Small intestine (tissue), 7 donors: ENCODE measurements at regions not wholly inside any gene's neighbourhood (a gene's known extent, or its start where the extent isn't known, plus 50 kb on each side); places are given as distances from the start of the nearest gene placed in this dataset.
A peak's percentile ranks its signal among the peaks of the same experiment; 100 is the strongest.

Experiments used
- DNase-seq, 2 donors: peaks; one replicate each; pipeline versions ENCODE4 v3.0.0 to v3.0.0-alpha.2; 2013
- FAIRE-seq: peaks from 2 replicates; lab custom pipeline; 2012; peaks lifted over from hg19 to GRCh38; lab: Jason Lieb, UNC
- H3K27ac ChIP-seq, 3 donors: one replicate each; pipeline ENCODE4 v1.5.1; 2013; ENCODE audit warnings: low read length in 2 of 3, mild to moderate bottlenecking in 2 of 3, control low read depth in 1 of 3, inconsistent platforms in 1 of 3, low read depth in 1 of 3, moderate library complexity in 1 of 3
- H3K27me3 ChIP-seq, 3 donors: one replicate each; pipeline ENCODE4 v1.6.1; 2013; ENCODE audit warnings: low read length in 3 of 3, inconsistent platforms in 1 of 3; ENCODE audit not compliant: control insufficient read depth in 3 of 3, insufficient read depth in 3 of 3
- H3K36me3 ChIP-seq, 3 donors: one replicate each; pipeline ENCODE4 v1.6.1; 2013; ENCODE audit warnings: low read length in 3 of 3, inconsistent platforms in 1 of 3, low read depth in 1 of 3, mild to moderate bottlenecking in 1 of 3, moderate library complexity in 1 of 3; ENCODE audit not compliant: control insufficient read depth in 3 of 3, insufficient read depth in 2 of 3
- H3K4me1 ChIP-seq, 3 donors: one replicate each; pipeline ENCODE4 v1.6.1; 2013; ENCODE audit warnings: low read length in 2 of 3, inconsistent platforms in 1 of 3, low read depth in 1 of 3, mild to moderate bottlenecking in 1 of 3, moderate library complexity in 1 of 3; ENCODE audit not compliant: control insufficient read depth in 3 of 3, insufficient read depth in 2 of 3
- H3K4me3 ChIP-seq, 3 donors: one replicate each; pipeline ENCODE4 v1.5.1; 2013; ENCODE audit warnings: low read length in 3 of 3, control low read depth in 1 of 3, inconsistent platforms in 1 of 3, low read depth in 1 of 3, mild to moderate bottlenecking in 1 of 3, moderate library complexity in 1 of 3
- H3K9me3 ChIP-seq, 2 donors: one replicate each; pipeline ENCODE4 v1.6.1; 2013; ENCODE audit warnings: low read depth in 1 of 2, low read length in 1 of 2; ENCODE audit not compliant: control insufficient read depth in 2 of 2, insufficient read depth in 1 of 2
- WGBS, 3 donors: extraction: QIAGEN DNeasy Blood & Tissue Kit; methylation state at CpG; one replicate each; pipeline ENCODE4 v1.1.7; 2013; 5-methylcytosine and 5-hydroxymethylcytosine counted together
- donor health status: healthy with polysubstance abuse.
- donor health status: control.
- donor health status: control.
- donor health status: Bipolar disorder and iron deficiency.
- donor health status: healthy.

- 51 to 70% (median 63%) methylated on average over 2 of the region's 2 CpGs for WGBS, 3 donors
- Histone ChIP-seq H3K36me3 (no peaks in the 10 kb centered on the region), H3K9me3 (no peaks in the 10 kb centered on the region), H3K4me3 (no peak overlapping the region), H3K27ac (peak overlapping the region in 1 of 3 donors; percentile 59), H3K27me3 (no peaks in the 10 kb centered on the region), H3K4me1 (peaks cover 0 to 6% (median 2%) of the 10 kb centered on the region in 3 donors)
- no peak for FAIRE-seq
- DNase-seq, result no peak
Measured at GRCh38 chr6:119476024-119476423, 126.5 kb upstream of the MAN1A1 start.

GRCh38 chr6:119470893-119471542, 121.5 kb upstream of the MAN1A1 start:
- H3K9me3 ChIP-seq, result no peaks in the 10 kb centered on the region
- H3K27me3 ChIP-seq, result no peaks in the 10 kb centered on the region
- H3K27ac ChIP-seq, result no peak overlapping the region
- DNase-seq, result no peak
- no peak overlapping the region for H3K4me3 ChIP-seq
- 28 to 51% (median 41%) methylated on average over 3 of the region's 3 CpGs for WGBS, 3 donors
- H3K4me1 ChIP-seq, result no peaks in the 10 kb centered on the region
- no peaks in the 10 kb centered on the region for H3K36me3 ChIP-seq
- FAIRE-seq, result no peak

- H3K36me3 ChIP-seq, result no peaks in the 10 kb centered on the region
- no peaks in the 10 kb centered on the region for H3K4me1 ChIP-seq
- no peak overlapping the region for H3K4me3 ChIP-seq
- FAIRE-seq (peak; percentile 39), DNase-seq (peak in 1 of 2 donors; percentile 58)
- no peaks in the 10 kb centered on the region for H3K9me3 ChIP-seq
- no peaks in the 10 kb centered on the region for H3K27me3 ChIP-seq
- H3K27ac ChIP-seq, result no peak overlapping the region
- 9 to 52% (median 36%) methylated on average over 2 of the region's 2 CpGs for WGBS, 3 donors
Measured at GRCh38 chr6:119467488-119468081, 118.0 kb upstream of the MAN1A1 start.

- no peaks in the 10 kb centered on the region for H3K27me3 ChIP-seq
- no peak for DNase-seq
- no peaks in the 10 kb centered on the region for H3K36me3 ChIP-seq
- WGBS, 3 donors, result 93 to 97% (median 95%) methylated on average over 2 of the region's 2 CpGs
- no peak for FAIRE-seq
- no peak overlapping the region for H3K4me3 ChIP-seq
- peaks cover 0 to 6% of the 10 kb centered on the region in 2 donors for H3K9me3 ChIP-seq
- H3K27ac ChIP-seq, result no peak overlapping the region
- H3K4me1 ChIP-seq, result no peaks in the 10 kb centered on the region
Measured at GRCh38 chr6:119466226-119466625, 116.7 kb upstream of the MAN1A1 start.

- Histone ChIP-seq H3K27me3 (no peaks in the 10 kb centered on the region), H3K9me3 (peaks cover 0 to 16% of the 10 kb centered on the region in 2 donors), H3K4me1 (peaks cover 0 to 3% (median 0%) of the 10 kb centered on the region in 3 donors), H3K36me3 (no peaks in the 10 kb centered on the region), H3K27ac (peak overlapping the region in 1 of 3 donors; percentile 1), H3K4me3 (no peak overlapping the region)
- no peak for FAIRE-seq
- no peak for DNase-seq
- 68 to 82% (median 80%) methylated on average over 4 of the region's 4 CpGs for WGBS, 3 donors
Measured at GRCh38 chr6:119463081-119463626, 113.6 kb upstream of the MAN1A1 start.

- no peaks in the 10 kb centered on the region for H3K27me3 ChIP-seq
- no peak overlapping the region for H3K27ac ChIP-seq
- H3K36me3 ChIP-seq, result no peaks in the 10 kb centered on the region
- no peak overlapping the region for H3K4me3 ChIP-seq
- DNase-seq (no peak), FAIRE-seq (no peak)
- H3K4me1 ChIP-seq, result peaks cover 0 to 3% (median 0%) of the 10 kb centered on the region in 3 donors
- H3K9me3 ChIP-seq, result peaks cover 0 to 16% of the 10 kb centered on the region in 2 donors
- WGBS, 3 donors, result 69 to 91% (median 80%) methylated on average over 1 of the region's 1 CpG
Measured at GRCh38 chr6:119461187-119461586, 111.6 kb upstream of the MAN1A1 start.

- Histone ChIP-seq H3K36me3 (no peaks in the 10 kb centered on the region), H3K27ac (peak overlapping the region in 1 of 3 donors; percentile 82), H3K9me3 (peaks cover 0 to 16% of the 10 kb centered on the region in 2 donors), H3K4me1 (peaks cover 0 to 3% (median 0%) of the 10 kb centered on the region in 3 donors), H3K27me3 (no peaks in the 10 kb centered on the region), H3K4me3 (no peak overlapping the region)
- DNase-seq (peak; percentile 33 to 75), FAIRE-seq (no peak)
- 13 to 51% (median 31%) methylated on average over 6 of the region's 6 CpGs for WGBS, 3 donors
Measured at GRCh38 chr6:119459207-119459974, 109.8 kb upstream of the MAN1A1 start.

GRCh38 chr6:119454714-119455113, 105.2 kb upstream of the MAN1A1 start:
- Histone ChIP-seq H3K4me3 (no peak overlapping the region), H3K36me3 (no peaks in the 10 kb centered on the region), H3K27ac (no peak overlapping the region), H3K9me3 (no peaks in the 10 kb centered on the region), H3K4me1 (peaks cover 0 to 3% (median 3%) of the 10 kb centered on the region in 3 donors), H3K27me3 (no peaks in the 10 kb centered on the region)
- FAIRE-seq, result no peak
- no peak for DNase-seq
- 78 to 93% (median 85%) methylated on average over 2 of the region's 2 CpGs for WGBS, 3 donors
